DND-41 (cell line): ENCODE measurements at regions not wholly inside any gene's neighbourhood (a gene's known extent, or its start where the extent isn't known, plus 50 kb on each side); places are given as distances from the start of the nearest gene placed in this dataset.

Experiments used
- ATAC-seq: fragments of 200-7000 bp; cut with Tn5 transposase; 3 replicates; pipeline ENCODE4 v1.9.1; 2021; ENCODE audit warnings: low read depth; ENCODE audit not compliant: insufficient read depth
- DNase-seq: peaks from one replicate; pipeline ENCODE4 v3.0.0-alpha.2; 2020
- H2AFZ ChIP-seq: 2 replicates; pipeline ENCODE4 v1.6.0; 2012; ENCODE audit warnings: low read depth, low read length
- H3K27ac ChIP-seq: 2 replicates; pipeline ENCODE4 v1.5.1; 2012; ENCODE audit warnings: low read length, inconsistent platforms
- H3K27me3 ChIP-seq: fragments of 200-600 bp; sonication (generic); 2 replicates; pipeline ENCODE4 v1.6.0; 2012; ENCODE audit warnings: low read length, mild to moderate bottlenecking, inconsistent platforms; ENCODE audit not compliant: insufficient read depth, poor library complexity
- H3K36me3 ChIP-seq: 2 replicates; pipeline ENCODE4 v1.5.1; 2012; ENCODE audit warnings: low read length, inconsistent platforms; ENCODE audit not compliant: insufficient read depth
- H3K4me1 ChIP-seq: 2 replicates; pipeline ENCODE4 v1.5.1; 2012; ENCODE audit warnings: mild to moderate bottlenecking, low read length; ENCODE audit not compliant: insufficient read depth
- H3K4me2 ChIP-seq: 2 replicates; pipeline ENCODE4 v1.6.0; 2012; ENCODE audit warnings: mild to moderate bottlenecking, moderate library complexity, low read length, inconsistent platforms; ENCODE audit not compliant: insufficient read depth
- H3K4me3 ChIP-seq, 2 experiments: fragments of 200-600 bp in 1 of 2; shearing (Covaris generic) in 1 of 2; 2 replicates each; pipeline ENCODE4 v1.5.1; 2012 to 2016; ENCODE audit warnings: inconsistent platforms in 2 of 2, low read length in 2 of 2, mild to moderate bottlenecking in 2 of 2, low read depth in 1 of 2, moderate library complexity in 1 of 2
- H3K79me2 ChIP-seq: 2 replicates; pipeline ENCODE4 v1.6.0; 2012; ENCODE audit warnings: low read length, inconsistent platforms; ENCODE audit not compliant: insufficient read depth
- H3K9ac ChIP-seq: 2 replicates; pipeline ENCODE4 v1.6.0; 2012; ENCODE audit warnings: low read depth, mild to moderate bottlenecking, inconsistent platforms, low read length, moderate library complexity
- H3K9me3 ChIP-seq: 2 replicates; pipeline ENCODE4 v1.5.1; 2012; ENCODE audit warnings: low read length, moderate library complexity, mild to moderate bottlenecking, inconsistent platforms; ENCODE audit not compliant: insufficient read depth, severe bottlenecking
- H4K20me1 ChIP-seq: 2 replicates; pipeline ENCODE4 v1.6.0; 2012; ENCODE audit warnings: low read length; ENCODE audit not compliant: insufficient read depth
- CTCF ChIP-seq: IDR thresholded peaks from 2 replicates; pipeline ENCODE4 v1.5.1; 2012; ENCODE audit warnings: borderline replicate concordance, low read length, moderate library complexity, mild to moderate bottlenecking; ENCODE audit not compliant: poor library complexity, severe bottlenecking; ENCODE audit errors: extremely low read depth
- EZH2 ChIP-seq: IDR thresholded peaks from 3 replicates; pipeline ENCODE4 v1.6.1; 2012; ENCODE audit warnings: borderline replicate concordance, low read depth, mild to moderate bottlenecking, moderate library complexity, low read length, inconsistent platforms; ENCODE audit not compliant: severe bottlenecking

GRCh38 chr13:88066847-88067246, 395.7 kb downstream of the SLITRK5 start:
- no peak overlapping the region for H3K4me2 ChIP-seq
- no peaks in the 10 kb centered on the region for H3K79me2 ChIP-seq
- H3K9me3 ChIP-seq: no peaks in the 10 kb centered on the region
- H2AFZ ChIP-seq: no peak overlapping the region
- H4K20me1 ChIP-seq: no peaks in the 10 kb centered on the region
- TF ChIP-seq EZH2 (no peak), CTCF (no peak)
- no peak for DNase-seq
- no peak overlapping the region for H3K9ac ChIP-seq
- H3K27ac ChIP-seq: no peak overlapping the region
- ATAC-seq: no peak
- no peaks in the 10 kb centered on the region for H3K4me1 ChIP-seq
- H3K27me3 ChIP-seq: no peaks in the 10 kb centered on the region
- no peak overlapping the region for H3K4me3 ChIP-seq
- no peaks in the 10 kb centered on the region for H3K36me3 ChIP-seq

GRCh38 chr13:88068316-88068715, 397.1 kb downstream of the SLITRK5 start:
- Histone ChIP-seq H3K9me3 (no peaks in the 10 kb centered on the region), H4K20me1 (no peaks in the 10 kb centered on the region), H3K36me3 (no peaks in the 10 kb centered on the region), H3K79me2 (no peaks in the 10 kb centered on the region), H3K4me1 (no peaks in the 10 kb centered on the region), H3K4me3 (no peak overlapping the region), H3K4me2 (no peak overlapping the region), H3K9ac (no peak overlapping the region), H3K27me3 (no peaks in the 10 kb centered on the region), H2AFZ (no peak overlapping the region), H3K27ac (no peak overlapping the region)
- DNase-seq: no peak
- ATAC-seq: no peak
- no peak for TF ChIP-seq CTCF
- no peak for TF ChIP-seq EZH2

GRCh38 chr13:88068975-88069374, 397.8 kb downstream of the SLITRK5 start:
- H3K9me3 ChIP-seq: no peaks in the 10 kb centered on the region
- ATAC-seq (no peak), DNase-seq (no peak)
- no peaks in the 10 kb centered on the region for H3K36me3 ChIP-seq
- no peak overlapping the region for H3K4me3 ChIP-seq
- TF ChIP-seq EZH2 (no peak), CTCF (no peak)
- no peak overlapping the region for H3K9ac ChIP-seq
- no peaks in the 10 kb centered on the region for H3K27me3 ChIP-seq
- H3K79me2 ChIP-seq: no peaks in the 10 kb centered on the region
- no peak overlapping the region for H3K4me2 ChIP-seq
- H3K4me1 ChIP-seq: no peaks in the 10 kb centered on the region
- no peaks in the 10 kb centered on the region for H4K20me1 ChIP-seq
- H3K27ac ChIP-seq: no peak overlapping the region
- H2AFZ ChIP-seq: no peak overlapping the region

GRCh38 chr13:88071371-88071770, 400.2 kb downstream of the SLITRK5 start:
- ATAC-seq (no peak), DNase-seq (no peak)
- Histone ChIP-seq H4K20me1 (no peaks in the 10 kb centered on the region), H3K4me1 (no peaks in the 10 kb centered on the region), H3K36me3 (no peaks in the 10 kb centered on the region), H3K9me3 (no peaks in the 10 kb centered on the region), H3K9ac (no peak overlapping the region), H3K4me2 (no peak overlapping the region), H3K4me3 (no peak overlapping the region), H3K27ac (no peak overlapping the region), H3K27me3 (no peaks in the 10 kb centered on the region), H3K79me2 (no peaks in the 10 kb centered on the region), H2AFZ (no peak overlapping the region)
- TF ChIP-seq CTCF (no peak), EZH2 (no peak)
